NCI-H2227 (cell line): ENCODE measurements at regions not wholly inside any gene's neighbourhood (a gene's known extent, or its start where the extent isn't known, plus 50 kb on each side); places are given as distances from the start of the nearest gene placed in this dataset.

Experiments
- DNase-seq: peaks from one replicate; lab custom pipeline; 2025; ENCODE audit not compliant: unreplicated experiment; lab: John Stamatoyannopoulos, UW

DNA sequence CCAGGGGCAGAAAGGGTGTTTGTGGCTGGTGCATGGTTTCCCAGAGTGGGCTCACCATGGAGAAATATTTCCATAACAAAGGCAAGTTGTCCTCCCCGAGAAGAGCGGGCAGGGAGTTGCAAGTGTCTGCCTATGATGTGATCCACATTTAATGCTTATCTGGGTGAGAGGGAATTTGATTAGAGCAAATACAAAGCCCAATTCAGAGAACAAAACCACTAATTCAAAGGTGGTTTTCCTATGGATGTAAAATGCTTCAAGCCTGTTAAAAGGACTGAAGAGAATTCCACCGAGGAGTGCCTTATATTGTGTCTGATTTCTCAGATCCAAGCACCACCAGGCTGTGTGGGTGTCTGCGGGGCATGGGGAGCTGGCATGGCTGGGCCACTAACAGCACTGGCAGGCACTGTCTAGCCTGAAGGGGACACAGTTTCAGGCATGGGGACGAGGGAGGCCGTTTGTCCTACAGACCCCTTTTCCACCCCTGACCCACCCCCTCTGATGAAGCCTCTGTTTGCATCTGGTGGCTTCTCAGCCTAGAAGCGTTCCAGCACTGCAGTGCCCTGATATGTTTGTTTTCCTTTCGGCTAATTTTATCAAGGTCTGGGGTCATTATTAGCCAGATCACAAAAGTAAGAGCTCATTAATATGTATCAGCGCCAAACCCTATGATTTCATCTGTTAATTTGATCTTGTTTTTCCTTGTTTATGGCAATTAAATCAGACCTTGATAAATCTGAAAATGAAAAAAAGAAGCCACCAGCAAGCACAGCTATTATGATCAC, 357.3 kb downstream of the HRH4 start:
- peak; percentile 37 for DNase-seq

DNA sequence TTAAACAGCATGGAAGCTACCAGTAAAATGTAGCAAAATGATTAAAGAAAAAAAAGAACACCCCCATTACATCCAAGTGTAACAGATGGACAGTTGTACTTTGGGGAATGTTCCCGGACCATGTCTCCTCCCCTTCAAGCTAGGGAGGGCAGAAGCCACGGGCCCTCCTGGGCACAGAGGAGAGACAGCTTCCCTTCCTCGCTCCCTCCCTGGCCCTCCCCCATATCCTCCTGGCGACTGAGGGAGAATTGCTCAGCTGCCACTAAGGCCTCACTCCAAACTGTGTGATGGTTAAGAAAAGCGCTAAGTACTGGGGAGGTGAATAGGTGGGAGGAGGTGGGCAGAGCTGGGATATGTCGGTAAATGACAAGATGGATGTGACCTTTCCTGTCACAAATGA, 358.0 kb downstream of the HRH4 start:
- DNase-seq, result peak; percentile 70

GRCh38 chr18:24819141-24819890, 358.9 kb downstream of the HRH4 start:
- no peak for DNase-seq

DNA sequence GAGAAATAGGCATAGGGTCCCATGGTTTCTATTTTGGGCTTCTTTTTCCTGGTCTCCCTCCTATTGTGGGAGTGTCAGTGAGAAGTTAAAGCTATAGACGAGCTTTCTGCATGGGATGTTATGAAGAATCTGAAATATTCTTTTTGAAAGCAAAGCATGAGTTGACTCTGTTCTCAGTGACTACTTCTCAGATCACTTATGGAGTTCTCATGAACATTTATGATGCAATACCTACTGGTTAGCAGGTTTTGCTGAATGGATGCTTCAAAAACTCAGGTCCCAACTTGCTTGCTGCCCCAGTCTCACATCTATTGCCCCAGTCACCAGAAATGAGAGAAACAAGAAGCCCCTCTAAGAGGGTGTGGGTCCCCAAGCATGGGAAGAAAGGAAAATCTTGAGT, 365.0 kb downstream of the HRH4 start:
- DNase-seq, result no peak

- no peak for DNase-seq
Observed at GRCh38 chr18:24826605-24827004, 366.2 kb downstream of the HRH4 start.

GRCh38 chr18:24827501-24827900, 367.1 kb downstream of the HRH4 start:
- no peak for DNase-seq

DNA sequence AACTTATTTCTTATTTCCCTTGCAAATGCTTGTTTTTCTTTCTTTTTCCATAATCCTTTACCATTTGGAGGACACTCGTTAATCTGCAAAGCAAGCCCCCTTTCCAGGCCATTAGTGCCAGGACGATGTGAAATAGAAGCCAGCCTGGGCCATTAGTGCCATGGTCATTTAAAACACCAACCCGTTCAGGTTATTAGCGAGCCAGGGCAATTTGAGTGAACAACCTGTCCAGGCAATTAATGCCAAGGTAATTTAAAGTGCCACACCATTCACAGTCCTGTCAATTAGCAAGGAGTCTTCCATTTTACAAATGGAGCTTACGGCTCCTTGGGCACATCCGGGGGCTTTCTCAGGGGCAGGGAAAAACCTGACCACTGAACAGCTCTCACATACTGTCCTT, 370.6 kb downstream of the HRH4 start:
- no peak for DNase-seq

DNA sequence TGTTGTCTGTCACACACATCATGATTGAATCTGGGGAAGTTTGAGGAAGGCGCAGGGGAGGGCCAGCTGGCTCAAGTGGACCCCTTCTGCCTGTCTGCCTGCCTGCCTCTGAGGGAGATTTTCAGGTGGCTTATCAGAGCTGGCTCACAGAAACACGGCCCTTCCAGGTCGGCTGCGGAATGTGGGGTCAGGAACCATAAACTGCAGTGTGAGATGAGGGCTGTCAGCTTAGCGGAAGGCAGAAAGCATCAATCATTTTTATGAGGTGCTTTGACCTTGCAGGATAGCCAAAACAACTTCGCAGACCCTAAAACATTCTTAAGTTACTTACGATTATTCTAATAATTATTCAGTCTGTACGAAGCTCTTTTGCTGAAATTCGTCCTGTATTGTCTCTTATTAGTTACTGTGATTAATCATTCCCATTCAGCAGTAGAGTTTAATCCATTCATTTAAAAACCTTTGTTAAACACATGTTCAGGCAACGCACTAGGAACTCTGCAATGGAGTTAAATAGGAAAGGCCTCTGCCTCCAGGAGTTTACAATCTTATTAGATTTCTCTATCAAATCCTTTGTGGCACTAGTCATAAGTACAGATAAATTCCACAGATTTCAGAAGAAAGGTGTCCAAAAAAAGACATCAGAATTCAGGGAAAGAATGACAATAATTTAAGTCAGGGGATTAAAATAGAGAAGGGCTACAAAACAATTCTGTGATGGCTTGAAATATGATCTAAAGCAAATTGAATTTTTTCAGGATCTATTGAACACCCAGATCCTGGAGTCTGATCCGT, 371.6 kb downstream of the HRH4 start:
- DNase-seq, result no peak

DNA sequence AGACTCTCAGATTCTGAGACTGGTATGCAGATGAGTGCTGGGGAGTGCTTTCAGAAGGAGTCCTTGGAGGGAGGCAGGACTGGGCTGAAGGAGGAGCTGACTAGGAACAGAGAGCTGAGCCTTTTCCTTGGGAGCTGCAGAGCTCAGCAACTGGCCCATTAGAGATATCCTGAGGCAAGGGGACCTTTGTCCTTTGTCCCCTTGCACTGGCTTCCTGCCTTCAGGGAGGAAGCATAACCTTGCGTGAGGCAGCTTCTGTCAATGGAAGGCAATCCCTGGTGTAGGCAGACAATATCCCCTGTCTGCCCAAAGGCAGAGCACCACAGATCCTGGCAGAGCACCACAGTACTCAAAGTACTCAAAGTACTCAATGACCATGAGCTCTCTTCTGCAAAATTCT, 375.3 kb downstream of the HRH4 start:
- no peak for DNase-seq

DNA sequence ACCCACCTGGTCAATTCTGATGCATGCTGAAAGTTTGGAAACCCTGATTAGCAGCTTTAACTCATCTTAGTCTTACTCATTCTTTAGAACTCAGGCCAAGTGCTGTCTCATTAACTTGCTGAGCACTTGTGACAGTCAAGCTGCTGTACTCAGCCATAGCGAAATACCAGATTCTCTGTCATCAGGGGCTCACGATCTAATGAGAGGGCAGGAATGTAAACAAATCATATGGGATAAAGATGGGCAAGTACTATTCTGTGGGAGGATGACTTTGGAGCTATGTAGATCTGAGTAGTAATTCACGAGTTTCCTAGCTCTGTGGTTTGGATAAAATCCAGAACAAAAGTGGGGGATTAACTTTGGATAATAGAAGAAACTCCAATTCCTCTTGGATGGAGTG, 376.6 kb downstream of the HRH4 start:
- DNase-seq, result no peak

DNA sequence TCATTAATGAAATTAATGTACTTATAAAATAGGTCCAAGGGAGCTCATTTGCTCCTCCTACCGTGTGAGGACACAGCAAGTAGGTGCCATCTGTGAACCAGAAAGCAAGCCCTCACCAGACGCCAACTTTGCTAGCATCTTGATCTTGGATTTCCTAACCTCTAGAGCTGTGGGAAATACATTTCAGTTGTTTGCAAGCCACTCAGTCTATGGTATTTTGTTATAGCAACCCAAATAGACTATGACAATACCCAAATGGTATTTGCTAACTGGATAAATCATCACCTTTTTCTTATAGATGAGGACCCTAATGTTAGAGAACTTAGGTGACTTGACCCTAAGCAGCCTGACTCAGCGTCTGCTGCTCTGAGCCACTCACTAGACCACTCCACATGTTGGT, 379.6 kb downstream of the HRH4 start:
- no peak for DNase-seq

- no peak for DNase-seq
Observed at GRCh38 chr18:24840640-24841039, 380.2 kb downstream of the HRH4 start.

DNA sequence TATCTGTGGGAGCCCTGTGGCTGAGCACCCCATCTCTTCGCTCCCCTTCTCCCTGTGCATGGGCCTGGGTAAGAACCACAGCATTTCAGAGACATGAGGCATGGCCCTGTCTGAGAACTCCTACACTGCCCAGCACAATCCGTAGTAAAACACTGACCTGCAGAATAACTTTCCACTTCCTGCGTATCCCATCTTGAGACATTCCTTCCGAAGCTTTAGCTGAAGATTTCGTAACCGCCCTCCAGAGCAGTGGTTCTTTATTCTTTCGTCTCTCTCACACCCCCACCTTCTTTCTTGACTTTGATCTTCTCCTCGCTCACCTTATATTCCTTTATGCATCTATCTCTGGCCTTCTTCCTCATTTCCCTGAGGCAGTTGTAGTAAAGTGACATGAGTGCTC, 381.1 kb downstream of the HRH4 start:
- no peak for DNase-seq

DNA sequence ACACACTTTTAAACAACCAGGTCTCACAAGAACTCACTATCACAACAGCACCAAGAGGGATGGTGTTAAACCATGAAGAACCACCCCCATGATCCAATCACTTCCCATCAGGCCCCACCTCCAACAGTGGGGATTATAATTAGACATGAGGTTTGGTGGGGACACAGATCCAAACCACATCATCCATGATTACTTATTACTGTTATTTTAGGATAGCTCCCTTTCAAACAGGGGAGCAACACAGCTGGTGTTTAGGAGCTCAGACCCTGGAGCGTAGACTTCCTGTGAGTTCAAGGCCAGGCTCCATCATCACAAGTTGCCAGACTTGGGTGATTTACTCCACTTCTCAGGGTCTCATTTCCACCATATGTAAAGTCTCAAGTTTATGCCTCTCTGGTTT, 382.7 kb downstream of the HRH4 start:
- no peak for DNase-seq

- no peak for DNase-seq
Observed at GRCh38 chr18:24846138-24846537, 385.7 kb downstream of the HRH4 start.

DNA sequence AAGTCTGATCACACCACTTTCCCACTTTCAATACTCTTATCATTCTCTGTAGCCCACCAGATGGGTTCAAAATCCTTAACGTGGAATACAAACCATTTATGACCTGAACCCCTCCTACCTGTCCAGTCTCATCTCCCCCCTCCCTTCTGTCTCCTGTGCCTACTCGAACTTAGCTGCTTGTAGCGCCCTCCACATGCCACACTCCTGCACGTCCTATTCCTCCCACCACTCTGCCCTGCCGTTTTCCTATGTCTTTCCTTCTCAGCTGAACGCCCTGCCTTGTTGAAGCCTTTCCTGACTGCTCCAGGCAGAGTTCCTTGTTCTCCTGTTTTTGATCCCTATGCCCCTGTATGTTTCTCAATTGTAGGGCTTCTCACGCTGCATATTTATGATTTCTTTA, 390.1 kb downstream of the HRH4 start:
- no peak for DNase-seq

DNA sequence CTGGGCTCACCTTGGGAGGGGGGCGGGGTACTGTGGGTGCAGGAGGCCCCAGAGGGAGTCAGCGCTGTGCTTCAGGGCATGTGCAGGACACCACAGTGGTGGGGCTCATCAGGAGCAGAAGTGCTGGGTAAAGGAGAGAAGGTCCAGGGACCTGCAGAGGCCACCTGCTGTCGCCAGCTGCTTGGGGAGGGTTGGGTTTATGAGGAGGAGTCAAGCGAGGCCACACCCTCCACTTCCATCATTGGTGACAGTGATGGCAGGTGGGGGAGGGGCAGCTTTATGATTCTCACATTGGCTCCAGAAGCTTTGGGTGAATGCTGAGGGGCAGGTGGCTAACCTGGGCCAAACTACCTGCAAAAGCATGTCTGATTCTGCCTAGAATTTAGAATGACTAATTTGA, 392.6 kb downstream of the HRH4 start:
- no peak for DNase-seq

DNA sequence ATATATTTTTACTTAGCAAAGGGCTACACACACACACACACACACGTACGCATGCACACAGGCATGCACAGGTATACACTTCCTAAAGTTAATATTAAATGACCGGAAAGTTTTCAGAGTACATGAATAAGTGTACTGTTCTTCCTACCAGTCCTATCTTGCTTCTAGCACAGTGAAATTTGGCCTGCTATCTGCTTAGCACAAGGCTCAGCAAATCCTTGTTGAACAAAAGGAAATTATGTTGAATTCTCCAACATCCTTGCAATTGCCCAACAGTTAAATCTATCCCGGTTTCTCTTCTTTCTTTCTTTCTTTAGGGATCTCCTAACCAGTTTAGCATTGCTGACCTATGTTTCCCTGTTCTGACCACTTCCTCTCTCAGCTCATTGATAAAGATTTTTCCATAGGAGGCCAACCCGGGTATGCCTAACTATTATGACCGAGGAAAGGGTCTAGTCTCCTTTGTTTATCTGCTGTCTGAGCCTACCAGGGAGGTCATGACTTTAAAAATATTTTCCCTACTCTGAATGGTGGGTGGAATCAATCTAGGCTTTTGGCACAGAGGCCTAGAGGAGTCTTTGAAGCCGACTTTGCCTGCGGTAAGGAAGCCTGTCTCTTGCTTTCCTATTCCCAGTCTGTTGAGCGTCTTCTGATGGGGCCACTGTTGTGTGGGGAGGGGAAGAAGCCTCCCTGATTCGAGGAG, 400.7 kb downstream of the HRH4 start:
- DNase-seq, result no peak

DNA sequence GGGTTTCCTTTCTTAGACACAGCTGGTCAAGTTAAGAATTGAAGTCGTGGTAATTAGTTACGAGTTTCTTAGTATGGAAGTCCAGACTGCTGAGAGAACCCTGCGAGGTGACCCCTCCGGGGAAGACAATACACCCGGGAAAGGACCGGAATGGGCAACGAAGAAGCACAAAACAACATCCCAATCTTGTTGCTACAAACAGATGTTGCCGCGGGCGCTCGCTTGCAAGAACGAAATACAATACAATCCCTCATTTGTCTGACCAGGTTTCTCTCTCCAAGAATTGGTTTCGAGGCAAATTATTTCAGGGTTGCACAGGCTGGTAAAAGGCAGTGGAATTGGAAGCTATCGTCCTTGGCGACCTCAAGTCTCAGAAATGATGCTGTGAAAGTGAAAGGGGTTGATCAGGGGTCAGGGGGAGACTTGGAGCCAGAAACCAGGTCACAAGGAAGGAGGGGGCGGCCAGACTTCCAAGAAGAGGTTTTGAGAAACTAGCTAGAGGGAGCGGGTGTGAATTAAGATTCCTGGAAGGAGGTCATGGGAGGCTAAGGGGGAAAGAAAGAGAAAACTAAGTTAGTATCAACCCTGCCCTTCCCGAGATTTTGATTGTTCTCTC, 401.9 kb downstream of the HRH4 start:
- DNase-seq, result no peak

- DNase-seq, result no peak
Observed at GRCh38 chr18:24868311-24868710, 407.9 kb downstream of the HRH4 start.

DNA sequence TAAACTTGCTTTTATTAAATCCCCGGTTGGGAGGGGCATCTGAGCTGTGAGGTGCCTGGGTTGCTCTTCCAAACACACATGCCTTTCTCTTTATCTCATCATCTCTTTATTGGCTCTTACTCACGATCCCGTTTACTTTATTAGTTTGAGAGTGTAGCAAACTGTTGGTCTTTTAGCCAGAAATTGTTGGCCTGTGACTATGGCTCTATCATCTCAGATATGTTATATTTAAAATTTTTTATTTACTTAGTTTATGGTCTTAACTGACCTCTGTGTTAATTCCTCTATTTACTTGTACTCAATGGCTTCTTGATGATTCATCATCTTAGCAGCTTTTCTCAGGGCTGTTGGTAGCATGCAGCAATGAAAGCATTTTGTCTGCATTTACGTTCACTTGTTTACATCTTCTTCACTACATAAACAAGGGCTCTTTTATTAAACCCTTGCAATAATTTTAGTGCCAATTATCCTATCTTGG, 408.4 kb downstream of the HRH4 start:
- no peak for DNase-seq
